ENCODE measurements at regions not wholly inside any gene's neighbourhood (a gene's known extent, or its start where the extent isn't known, plus 50 kb on each side); places are given as distances from the start of the nearest gene placed in this dataset.

GRCh38 chr4:187432310-187432709 is 563.3 kb upstream of the ZFP42 start:
- DNase-seq (ENCODE audit: low spot score), result no peak
- Histone ChIP-seq H3K27ac (no peak overlapping the region), H3K36me3 (no peaks in the 10 kb centered on the region), H3K27me3 (replicated peaks; ENCODE audit: insufficient read depth) (no peaks in the 10 kb centered on the region), H3K4me3 (no peak overlapping the region), H3K4me1 (ENCODE audit: control insufficient read depth in 1 of 2, low read depth in 2 of 2) (no peaks in the 10 kb centered on the region), H3K9me3 (no peaks in the 10 kb centered on the region)
- TF ChIP-seq CTCF (IDR thresholded peaks at IDR 0.05), result no peak
- no peak for ATAC-seq (ENCODE audit: insufficient number of reproducible peaks, low FRiP score, low read depth)

- H3K9me3 ChIP-seq, result no peaks in the 10 kb centered on the region
- no peak for ATAC-seq (ENCODE audit: insufficient number of reproducible peaks, low FRiP score, low read depth)
- H3K36me3 ChIP-seq, result no peaks in the 10 kb centered on the region
- no peak for TF ChIP-seq CTCF (IDR thresholded peaks at IDR 0.05)
- no peak overlapping the region for H3K4me3 ChIP-seq
- H3K27ac ChIP-seq, result no peak overlapping the region
- H3K4me1 ChIP-seq (ENCODE audit: control insufficient read depth in 1 of 2, low read depth in 2 of 2), result no peaks in the 10 kb centered on the region
- DNase-seq (ENCODE audit: low spot score), result no peak
- H3K27me3 ChIP-seq (replicated peaks; ENCODE audit: insufficient read depth), result no peaks in the 10 kb centered on the region
Measured at GRCh38 chr4:187433141-187433540, 562.4 kb upstream of the ZFP42 start.

- Histone ChIP-seq H3K27me3 (replicated peaks; ENCODE audit: insufficient read depth) (no peaks in the 10 kb centered on the region), H3K4me3 (no peak overlapping the region), H3K36me3 (no peaks in the 10 kb centered on the region), H3K9me3 (no peaks in the 10 kb centered on the region), H3K4me1 (ENCODE audit: control insufficient read depth in 1 of 2, low read depth in 2 of 2) (no peaks in the 10 kb centered on the region), H3K27ac (no peak overlapping the region)
- no peak for ATAC-seq (ENCODE audit: insufficient number of reproducible peaks, low FRiP score, low read depth)
- DNase-seq (ENCODE audit: low spot score), result no peak
- TF ChIP-seq CTCF (IDR thresholded peaks at IDR 0.05), result no peak
Measured at GRCh38 chr4:187436251-187436650, 559.3 kb upstream of the ZFP42 start.

- no peak overlapping the region for H3K4me3 ChIP-seq
- ATAC-seq (ENCODE audit: insufficient number of reproducible peaks, low FRiP score, low read depth) (no peak), DNase-seq (ENCODE audit: low spot score) (no peak)
- H3K4me1 ChIP-seq (ENCODE audit: control insufficient read depth in 1 of 2, low read depth in 2 of 2), result no peaks in the 10 kb centered on the region
- H3K27ac ChIP-seq, result no peak overlapping the region
- no peaks in the 10 kb centered on the region for H3K9me3 ChIP-seq
- H3K36me3 ChIP-seq, result no peaks in the 10 kb centered on the region
- H3K27me3 ChIP-seq (replicated peaks; ENCODE audit: insufficient read depth), result no peaks in the 10 kb centered on the region
- TF ChIP-seq CTCF (IDR thresholded peaks at IDR 0.05), result no peak
Measured at GRCh38 chr4:187444061-187444460, 551.5 kb upstream of the ZFP42 start.

GRCh38 chr4:187449702-187450101 is 545.9 kb upstream of the ZFP42 start:
- ATAC-seq (ENCODE audit: insufficient number of reproducible peaks, low FRiP score, low read depth) (no peak), DNase-seq (ENCODE audit: low spot score) (no peak)
- no peaks in the 10 kb centered on the region for H3K27me3 ChIP-seq (replicated peaks; ENCODE audit: insufficient read depth)
- no peak overlapping the region for H3K27ac ChIP-seq
- no peaks in the 10 kb centered on the region for H3K4me1 ChIP-seq (ENCODE audit: control insufficient read depth in 1 of 2, low read depth in 2 of 2)
- H3K4me3 ChIP-seq, result no peak overlapping the region
- H3K36me3 ChIP-seq, result no peaks in the 10 kb centered on the region
- no peak for TF ChIP-seq CTCF (IDR thresholded peaks at IDR 0.05)
- no peaks in the 10 kb centered on the region for H3K9me3 ChIP-seq

Data from thoracic aorta (tissue), 2 donors.